ENCODE measurements at regions not wholly inside any gene's neighbourhood (a gene's known extent, or its start where the extent isn't known, plus 50 kb on each side); places are given as distances from the start of the nearest gene placed in this dataset.

GRCh38 chr4:3874028-3874415 lies 107.8 kb downstream of the ADRA2C start:
- TF ChIP-seq CTCF (IDR thresholded peaks at IDR 0.05): no peak
- no peak for TF ChIP-seq POLR2AphosphoS5 (IDR thresholded peaks at IDR 0.05)
- TF ChIP-seq POLR2A (IDR thresholded peaks at IDR 0.05): no peak
- no peak for TF ChIP-seq EP300 (IDR thresholded peaks at IDR 0.05)

All from stomach (tissue), 4 donors.